Osteoblast (primary cell): ENCODE measurements at regions not wholly inside any gene's neighbourhood (a gene's known extent, or its start where the extent isn't known, plus 50 kb on each side); places are given as distances from the start of the nearest gene placed in this dataset.

Experiments used
- DNase-seq: peaks from one replicate; pipeline ENCODE4 v3.0.0; 2011; ENCODE audit warnings: low spot score, mixed read lengths; ENCODE audit not compliant: insufficient read length; ENCODE audit errors: missing footprints
- H2AFZ ChIP-seq: 2 replicates; pipeline ENCODE4 v1.6.0; 2011; ENCODE audit warnings: mild to moderate bottlenecking, low read length
- H3K27ac ChIP-seq: 2 replicates; pipeline ENCODE4 v1.5.1; 2011; ENCODE audit warnings: mild to moderate bottlenecking, low read depth, low read length, moderate library complexity
- H3K27me3 ChIP-seq: 2 replicates; pipeline ENCODE4 v1.6.0; 2012; ENCODE audit warnings: mild to moderate bottlenecking, control low read depth, inconsistent platforms, low read length, moderate library complexity; ENCODE audit not compliant: insufficient read depth
- H3K36me3 ChIP-seq: 2 replicates; pipeline ENCODE4 v1.5.1; 2011; ENCODE audit warnings: mild to moderate bottlenecking, low read length, control low read depth, moderate library complexity; ENCODE audit not compliant: insufficient read depth
- H3K4me1 ChIP-seq: 2 replicates; pipeline ENCODE4 v1.5.1; 2011; ENCODE audit warnings: mild to moderate bottlenecking, low read length, control low read depth, moderate library complexity; ENCODE audit not compliant: insufficient read depth
- H3K4me2 ChIP-seq: 2 replicates; pipeline ENCODE4 v1.6.0; 2011; ENCODE audit warnings: mild to moderate bottlenecking, low read length; ENCODE audit not compliant: insufficient read depth
- H3K4me3 ChIP-seq: fragments of 200-600 bp; sonication (generic); 3 replicates; pipeline ENCODE4 v1.5.1; 2012; ENCODE audit warnings: mild to moderate bottlenecking, low read length, inconsistent platforms; ENCODE audit not compliant: insufficient read depth
- H3K79me2 ChIP-seq: 2 replicates; pipeline ENCODE4 v1.6.0; 2012; ENCODE audit warnings: mild to moderate bottlenecking, low read length, control low read depth, inconsistent platforms; ENCODE audit not compliant: insufficient read depth
- H3K9me3 ChIP-seq: 2 replicates; pipeline ENCODE4 v1.5.1; 2011; ENCODE audit warnings: low read depth, low read length, control low read depth
- H4K20me1 ChIP-seq: 2 replicates; pipeline ENCODE4 v1.6.0; 2012; ENCODE audit warnings: mild to moderate bottlenecking, low read length, control low read depth; ENCODE audit not compliant: insufficient read depth
- TF ChIP-seq, protein P1 (sequence below): IDR thresholded peaks from 2 replicates; pipeline ENCODE4 v1.5.1; 2011; ENCODE audit warnings: mild to moderate bottlenecking, low read depth, low read length, moderate library complexity; ENCODE audit errors: extremely low read depth

DNA sequence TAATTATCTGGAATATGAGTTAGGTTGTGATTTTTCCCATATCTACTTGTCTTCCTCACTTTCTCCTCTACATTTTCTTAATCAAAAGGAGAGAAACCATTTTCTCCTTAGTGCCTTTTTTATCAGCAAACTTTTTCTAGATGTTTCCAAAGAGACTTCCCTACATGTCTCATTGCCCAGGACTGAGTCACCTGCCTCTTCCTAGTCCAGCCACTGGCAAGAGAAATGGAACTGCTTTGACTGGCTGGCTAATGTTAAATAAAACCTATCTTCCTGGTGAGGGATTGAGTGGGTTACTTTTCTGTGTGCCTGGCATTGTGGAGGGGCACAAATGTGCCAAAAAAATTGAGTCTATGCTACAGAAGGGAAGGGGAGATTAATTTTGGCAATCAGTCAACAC lies 52.1 kb upstream of the CD5L start:
- Histone ChIP-seq H3K9me3 (no peaks in the 10 kb centered on the region), H4K20me1 (no peaks in the 10 kb centered on the region), H3K79me2 (no peaks in the 10 kb centered on the region), H3K27me3 (no peaks in the 10 kb centered on the region), H3K4me3 (no peak overlapping the region), H3K4me1 (no peaks in the 10 kb centered on the region), H3K36me3 (no peaks in the 10 kb centered on the region), H2AFZ (no peak overlapping the region), H3K27ac (no peak overlapping the region), H3K4me2 (no peak overlapping the region)
- TF ChIP-seq, protein P1, sequence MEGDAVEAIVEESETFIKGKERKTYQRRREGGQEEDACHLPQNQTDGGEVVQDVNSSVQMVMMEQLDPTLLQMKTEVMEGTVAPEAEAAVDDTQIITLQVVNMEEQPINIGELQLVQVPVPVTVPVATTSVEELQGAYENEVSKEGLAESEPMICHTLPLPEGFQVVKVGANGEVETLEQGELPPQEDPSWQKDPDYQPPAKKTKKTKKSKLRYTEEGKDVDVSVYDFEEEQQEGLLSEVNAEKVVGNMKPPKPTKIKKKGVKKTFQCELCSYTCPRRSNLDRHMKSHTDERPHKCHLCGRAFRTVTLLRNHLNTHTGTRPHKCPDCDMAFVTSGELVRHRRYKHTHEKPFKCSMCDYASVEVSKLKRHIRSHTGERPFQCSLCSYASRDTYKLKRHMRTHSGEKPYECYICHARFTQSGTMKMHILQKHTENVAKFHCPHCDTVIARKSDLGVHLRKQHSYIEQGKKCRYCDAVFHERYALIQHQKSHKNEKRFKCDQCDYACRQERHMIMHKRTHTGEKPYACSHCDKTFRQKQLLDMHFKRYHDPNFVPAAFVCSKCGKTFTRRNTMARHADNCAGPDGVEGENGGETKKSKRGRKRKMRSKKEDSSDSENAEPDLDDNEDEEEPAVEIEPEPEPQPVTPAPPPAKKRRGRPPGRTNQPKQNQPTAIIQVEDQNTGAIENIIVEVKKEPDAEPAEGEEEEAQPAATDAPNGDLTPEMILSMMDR: no peak
- DNase-seq: no peak

DNA sequence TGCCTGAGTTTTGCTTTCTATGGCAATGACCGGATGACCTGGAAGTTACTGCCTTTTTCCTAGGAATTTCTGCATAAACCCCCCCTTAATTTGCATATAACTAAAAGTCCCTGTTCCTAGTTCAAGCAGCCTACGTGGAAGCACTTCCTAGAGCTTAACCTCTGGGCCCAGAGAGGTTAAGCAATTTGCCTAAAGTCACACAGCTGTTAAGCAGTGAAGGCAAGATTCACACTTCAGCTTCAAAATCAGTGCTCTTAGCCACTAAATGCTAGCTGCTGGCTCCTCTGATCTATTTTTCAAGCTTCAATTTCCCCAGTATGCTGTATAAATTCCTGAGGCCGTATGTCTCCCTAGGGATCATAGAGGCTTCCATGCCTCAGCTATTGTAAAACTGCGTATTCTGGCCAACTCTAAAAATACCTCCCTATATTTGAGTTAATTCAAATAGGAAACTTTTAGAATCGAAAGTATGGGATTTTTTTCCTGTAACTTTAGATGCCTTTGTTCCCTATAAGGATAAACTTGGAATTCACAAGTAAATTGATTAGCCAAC lies 53.1 kb upstream of the CD5L start:
- Histone ChIP-seq H3K27ac (no peak overlapping the region), H3K9me3 (no peaks in the 10 kb centered on the region), H3K79me2 (no peaks in the 10 kb centered on the region), H3K4me1 (no peaks in the 10 kb centered on the region), H3K36me3 (no peaks in the 10 kb centered on the region), H4K20me1 (no peaks in the 10 kb centered on the region), H3K4me3 (no peak overlapping the region), H3K4me2 (no peak overlapping the region), H3K27me3 (no peaks in the 10 kb centered on the region), H2AFZ (no peak overlapping the region)
- DNase-seq: no peak
- TF ChIP-seq, protein P1: no peak

DNA sequence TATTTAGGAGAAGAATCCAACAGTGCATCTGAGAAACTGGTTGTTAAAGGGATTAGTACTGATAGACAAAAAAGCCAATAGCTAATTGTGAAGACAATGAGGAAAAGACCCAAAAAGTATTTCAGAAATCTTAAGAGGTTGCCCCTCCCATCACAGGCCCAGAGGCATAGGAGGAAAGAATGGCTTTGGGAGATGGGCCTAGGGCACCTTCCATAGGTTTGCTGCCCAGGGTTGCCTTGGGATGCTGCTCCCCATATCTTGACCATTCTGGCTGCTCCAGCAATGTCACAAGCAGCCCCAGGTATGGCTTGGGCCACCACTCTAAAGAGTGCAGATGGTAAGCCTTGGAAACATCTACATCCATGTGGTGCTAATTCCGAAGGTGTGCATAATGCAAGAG lies 68.7 kb upstream of the CD5L start:
- Histone ChIP-seq H3K9me3 (no peaks in the 10 kb centered on the region), H2AFZ (no peak overlapping the region), H3K36me3 (no peaks in the 10 kb centered on the region), H3K79me2 (no peaks in the 10 kb centered on the region), H3K27me3 (no peaks in the 10 kb centered on the region), H3K27ac (no peak overlapping the region), H3K4me1 (no peaks in the 10 kb centered on the region), H3K4me2 (no peak overlapping the region), H3K4me3 (no peak overlapping the region), H4K20me1 (no peaks in the 10 kb centered on the region)
- no peak for DNase-seq
- TF ChIP-seq, protein P1: no peak

DNA sequence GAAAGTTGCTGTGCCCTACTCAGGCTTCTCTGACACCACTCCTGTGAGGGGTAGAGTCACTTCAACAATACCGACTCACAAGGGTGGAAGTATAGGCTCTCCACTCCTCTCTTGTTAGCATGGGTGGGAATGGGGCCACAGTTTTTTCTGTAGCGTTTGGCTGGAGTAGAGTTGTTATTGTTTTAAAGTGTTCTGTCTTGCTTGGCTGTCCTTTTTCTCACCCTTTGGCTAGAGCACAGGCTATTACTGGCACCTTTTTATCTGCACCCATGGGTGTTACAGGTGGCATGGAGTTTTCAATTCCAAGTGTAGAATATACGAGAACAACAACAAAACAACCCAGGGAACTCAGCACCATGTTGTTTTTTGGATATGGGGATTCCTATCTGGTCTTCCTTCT lies 74.3 kb upstream of the CD5L start:
- Histone ChIP-seq H3K27ac (no peak overlapping the region), H3K4me3 (no peak overlapping the region), H3K27me3 (no peaks in the 10 kb centered on the region), H2AFZ (no peak overlapping the region), H3K4me2 (no peak overlapping the region), H3K36me3 (no peaks in the 10 kb centered on the region), H3K79me2 (no peaks in the 10 kb centered on the region), H3K9me3 (no peaks in the 10 kb centered on the region), H4K20me1 (no peaks in the 10 kb centered on the region), H3K4me1 (no peaks in the 10 kb centered on the region)
- TF ChIP-seq, protein P1: no peak
- DNase-seq: no peak
